ENCODE measurements at regions not wholly inside any gene's neighbourhood (a gene's known extent, or its start where the extent isn't known, plus 50 kb on each side); places are given as distances from the start of the nearest gene placed in this dataset.

GRCh38 chr14:26319139-26319864 lies 278.5 kb downstream of the NOVA1 start:
- Histone ChIP-seq H3K4me3 (replicated peaks in 1 of 2; ENCODE audit: low read depth in 1 of 2, low read length in 2 of 2) (no peak overlapping the region), H3K9ac (ENCODE audit: low read length) (no peak overlapping the region), H3K4me2 (ENCODE audit: low read length) (no peak overlapping the region), H3K4me1 (ENCODE audit: control insufficient read depth in 1 of 2, insufficient read depth in 2 of 2, low read length in 2 of 2) (no peaks in the 10 kb centered on the region), H4K20me1 (ENCODE audit: insufficient read depth) (no peaks in the 10 kb centered on the region), H3K36me3 (ENCODE audit: control insufficient read depth in 1 of 2, insufficient read depth in 2 of 2, low read length in 2 of 2) (no peaks in the 10 kb centered on the region), H3K79me2 (ENCODE audit: insufficient read depth, low read length) (no peaks in the 10 kb centered on the region), H3K9me2 (ENCODE audit: insufficient read depth) (no peaks in the 10 kb centered on the region), H2AFZ (ENCODE audit: low read depth, low read length, poor library complexity, severe bottlenecking) (no peak overlapping the region), H3K9me3 (ENCODE audit: control insufficient read depth in 1 of 2, insufficient read depth in 1 of 2, low read depth in 1 of 2, low read length in 2 of 2) (peaks cover 0 to 32% of the 10 kb centered on the region in 2 experiments; a peak in 2 of 4 replicates), H3K27ac (ENCODE audit: low read depth, low read length) (no peak overlapping the region), H3K27me3 (ENCODE audit: insufficient read depth, low read length) (no peaks in the 10 kb centered on the region)
- TF ChIP-seq ZBTB33 (IDR thresholded peaks at IDR 0.05; ENCODE audit: extremely low read depth, insufficient replicate concordance, low read length) (no peak), SP1 (IDR thresholded peaks at IDR 0.05; ENCODE audit: low read depth) (no peak), SRF (IDR thresholded peaks at IDR 0.05; ENCODE audit: low read depth) (no peak), CBX3 (IDR thresholded peaks at IDR 0.05; ENCODE audit: low read depth) (no peak), ELF1 (IDR thresholded peaks at IDR 0.05; ENCODE audit: borderline replicate concordance, low read depth) (no peak), ZNF274 (IDR thresholded peaks at IDR 0.05; ENCODE audit: low read depth, low read length) (no peak), REST (IDR thresholded peaks at IDR 0.05; ENCODE audit: low read depth) (no peak), CEBPB (IDR thresholded peaks at IDR 0.05; ENCODE audit: low read depth) (no peak), EGR1 (IDR thresholded peaks at IDR 0.05; ENCODE audit: low read depth) (no peak), EZH2phosphoT487 (IDR thresholded peaks at IDR 0.05; ENCODE audit: borderline replicate concordance) (no peak), TCF7L2 (IDR thresholded peaks at IDR 0.05; ENCODE audit: borderline replicate concordance, extremely low read depth, insufficient read depth, insufficient read length) (no peak), POLR2A (IDR thresholded peaks at IDR 0.05; ENCODE audit: borderline replicate concordance, extremely low read depth, insufficient read depth, insufficient read length) (no peak), ATF3 (IDR thresholded peaks at IDR 0.05) (no peak), YY1 (IDR thresholded peaks at IDR 0.05; ENCODE audit: extremely low read depth, insufficient replicate concordance, low read depth, low read length) (no peak)
- ATAC-seq (no peak), DNase-seq (ENCODE audit: low read depth, low spot score) (no peak)
- POLR2A ChIA-PET = no interaction called here
- intact Hi-C loops (cut with micrococcal nuclease) = no loop called here
- RAD21 ChIA-PET (ENCODE audit: low non-redundant PET in 1 of 2, low total read pairs in 2 of 2, uncharacterized antibody in 2 of 2, unreplicated experiment in 2 of 2) = no interaction called here
- CTCF ChIA-PET = no interaction called here
- no TSS peak for BruUV-seq (replicated peaks)

Measured in HCT116 (cell line).